OCI-LY1 (cell line): ENCODE measurements at regions not wholly inside any gene's neighbourhood (a gene's known extent, or its start where the extent isn't known, plus 50 kb on each side); places are given as distances from the start of the nearest gene placed in this dataset.
"Not testable (repeated sequence)": the region's sequence is repeated elsewhere in the genome, so short reads cannot be mapped to it uniquely, and the experiment has no call there.

Experiments used
- H2AFZ ChIP-seq: fragments of 200-600 bp; sonication (generic), shearing (Covaris generic); 2 replicates; pipeline ENCODE4 v1.6.0; 2014; ENCODE audit warnings: antibody characterized with exemption, mild to moderate bottlenecking, low read length
- H3F3A ChIP-seq: fragments of 200-600 bp; sonication (generic), shearing (Covaris generic); 2 replicates; pipeline ENCODE4 v1.6.0; 2014; ENCODE audit warnings: mild to moderate bottlenecking, antibody characterized with exemption, low read length, moderate library complexity; ENCODE audit not compliant: insufficient read depth
- H3K27ac ChIP-seq: fragments of 200-600 bp; sonication (generic); 2 replicates; pipeline ENCODE4 v1.5.1; 2014; ENCODE audit warnings: low read length, mixed run types, mild to moderate bottlenecking, low read depth; ENCODE audit not compliant: poor library complexity, severe bottlenecking
- H3K27me3 ChIP-seq: fragments of 200-600 bp; sonication (generic); 2 replicates; pipeline ENCODE4 v1.6.0; 2014; ENCODE audit warnings: antibody characterized with exemption, mild to moderate bottlenecking, low read length, moderate library complexity; ENCODE audit not compliant: insufficient read depth
- H3K36me3 ChIP-seq: fragments of 200-600 bp; sonication (generic); 2 replicates; pipeline ENCODE4 v1.6.1; 2014; ENCODE audit warnings: mild to moderate bottlenecking, antibody characterized with exemption, low read length, moderate library complexity, mixed read lengths; ENCODE audit not compliant: insufficient read depth
- H3K4me1 ChIP-seq: fragments of 200-600 bp; sonication (generic); 2 replicates; pipeline ENCODE4 v1.5.1; 2014; ENCODE audit warnings: mild to moderate bottlenecking, low read length, moderate library complexity; ENCODE audit not compliant: insufficient read depth, severe bottlenecking
- H3K4me2 ChIP-seq: fragments of 200-600 bp; sonication (generic), shearing (Covaris generic); 2 replicates; pipeline ENCODE4 v1.6.1; 2014; ENCODE audit warnings: low read length
- H3K4me3 ChIP-seq: fragments of 200-600 bp; sonication (generic); 2 replicates; pipeline ENCODE4 v1.5.1; 2014; ENCODE audit warnings: low read length, low read depth, mild to moderate bottlenecking, mixed read lengths; ENCODE audit not compliant: poor library complexity, severe bottlenecking
- H3K79me2 ChIP-seq: fragments of 200-600 bp; shearing (Covaris generic); 2 replicates; pipeline ENCODE4 v1.6.1; 2016; ENCODE audit warnings: mixed run types, low read length, mixed read lengths; ENCODE audit not compliant: insufficient read depth
- H3K9ac ChIP-seq: fragments of 200-600 bp; sonication (generic), shearing (Covaris generic); 2 replicates; pipeline ENCODE4 v1.6.1; 2014; ENCODE audit warnings: mild to moderate bottlenecking, low read length, mixed read lengths
- H3K9me2 ChIP-seq: fragments of 200-600 bp; sonication (generic), shearing (Covaris generic); 2 replicates; pipeline ENCODE4 v1.6.1; 2014; ENCODE audit warnings: low read depth, mild to moderate bottlenecking, low read length, mixed read lengths
- H3K9me3 ChIP-seq: fragments of 200-600 bp; shearing (Covaris generic); 2 replicates; pipeline ENCODE4 v1.6.1; 2014; ENCODE audit warnings: low read length, mixed read lengths
- H4K20me1 ChIP-seq: fragments of 200-600 bp; sonication (generic), shearing (Covaris generic); 2 replicates; pipeline ENCODE4 v1.6.0; 2016; ENCODE audit warnings: mild to moderate bottlenecking, low read length; ENCODE audit not compliant: insufficient read depth
- EZH2 ChIP-seq: fragments of 200-600 bp; sonication (generic), shearing (Covaris generic); IDR thresholded peaks from 2 replicates; pipeline ENCODE4 v1.8.0; 2017; ENCODE audit warnings: borderline replicate concordance, mixed run types, mild to moderate bottlenecking, antibody characterized with exemption, low read length, moderate library complexity, mixed read lengths
- TF ChIP-seq, protein P1 (sequence below): fragments of 200-600 bp; sonication (generic), shearing (Covaris generic); IDR thresholded peaks from 2 replicates; pipeline ENCODE4 v1.5.1; 2017; ENCODE audit warnings: mild to moderate bottlenecking, antibody characterized with exemption, low read length, moderate library complexity, mixed read lengths

- Histone ChIP-seq H3K4me2 (no peak overlapping the region), H2AFZ (no peak overlapping the region), H3K9me3 (no peaks in the 10 kb centered on the region), H3F3A (no peaks in the 10 kb centered on the region), H4K20me1 (no peaks in the 10 kb centered on the region), H3K9me2 (no peaks in the 10 kb centered on the region), H3K27ac (no peak overlapping the region), H3K4me1 (no peaks in the 10 kb centered on the region), H3K4me3 (no peak overlapping the region), H3K36me3 (no peaks in the 10 kb centered on the region), H3K27me3 (no peaks in the 10 kb centered on the region), H3K79me2 (no peaks in the 10 kb centered on the region), H3K9ac (no peak overlapping the region)
- TF ChIP-seq, protein P1, sequence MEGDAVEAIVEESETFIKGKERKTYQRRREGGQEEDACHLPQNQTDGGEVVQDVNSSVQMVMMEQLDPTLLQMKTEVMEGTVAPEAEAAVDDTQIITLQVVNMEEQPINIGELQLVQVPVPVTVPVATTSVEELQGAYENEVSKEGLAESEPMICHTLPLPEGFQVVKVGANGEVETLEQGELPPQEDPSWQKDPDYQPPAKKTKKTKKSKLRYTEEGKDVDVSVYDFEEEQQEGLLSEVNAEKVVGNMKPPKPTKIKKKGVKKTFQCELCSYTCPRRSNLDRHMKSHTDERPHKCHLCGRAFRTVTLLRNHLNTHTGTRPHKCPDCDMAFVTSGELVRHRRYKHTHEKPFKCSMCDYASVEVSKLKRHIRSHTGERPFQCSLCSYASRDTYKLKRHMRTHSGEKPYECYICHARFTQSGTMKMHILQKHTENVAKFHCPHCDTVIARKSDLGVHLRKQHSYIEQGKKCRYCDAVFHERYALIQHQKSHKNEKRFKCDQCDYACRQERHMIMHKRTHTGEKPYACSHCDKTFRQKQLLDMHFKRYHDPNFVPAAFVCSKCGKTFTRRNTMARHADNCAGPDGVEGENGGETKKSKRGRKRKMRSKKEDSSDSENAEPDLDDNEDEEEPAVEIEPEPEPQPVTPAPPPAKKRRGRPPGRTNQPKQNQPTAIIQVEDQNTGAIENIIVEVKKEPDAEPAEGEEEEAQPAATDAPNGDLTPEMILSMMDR = no peak
- TF ChIP-seq EZH2 = no peak
These were observed 545.8 kb upstream of the CDH10 start for GRCh38 chr5:25190521-25191000.

DNA sequence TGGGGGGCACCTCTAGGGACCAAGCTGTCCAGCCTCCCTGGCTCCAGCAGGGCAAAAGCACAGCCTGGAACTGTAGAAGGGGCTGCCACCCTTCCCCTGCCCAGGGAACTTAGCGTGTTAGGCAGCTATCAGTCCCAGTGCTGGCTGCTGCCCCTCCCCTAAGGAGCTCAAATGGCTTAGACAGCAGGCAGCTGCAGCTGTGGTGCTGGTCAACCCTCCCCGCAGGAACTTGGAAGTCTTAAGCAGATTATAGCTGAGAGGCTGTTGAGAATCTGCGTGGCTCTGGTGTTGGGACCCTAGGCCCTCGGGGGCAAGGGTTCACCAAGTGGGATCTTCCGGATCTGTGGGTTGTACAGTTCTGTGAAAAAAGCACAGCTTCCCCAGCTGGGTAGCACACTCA lies 536.5 kb upstream of the CDH10 start:
- H3F3A ChIP-seq = no peaks in the 10 kb centered on the region
- no peaks in the 10 kb centered on the region for H4K20me1 ChIP-seq
- TF ChIP-seq, protein P1 = no peak
- TF ChIP-seq EZH2 = no peak
- no peak overlapping the region for H2AFZ ChIP-seq
- H3K27me3 ChIP-seq = no peaks in the 10 kb centered on the region
- H3K79me2 ChIP-seq = no peaks in the 10 kb centered on the region
- no peak overlapping the region for H3K4me3 ChIP-seq
- no peaks in the 10 kb centered on the region for H3K9me2 ChIP-seq
- no peaks in the 10 kb centered on the region for H3K4me1 ChIP-seq
- no peak overlapping the region for H3K4me2 ChIP-seq
- no peak overlapping the region for H3K27ac ChIP-seq
- no peaks in the 10 kb centered on the region for H3K36me3 ChIP-seq
- no peaks in the 10 kb centered on the region for H3K9me3 ChIP-seq
- no peak overlapping the region for H3K9ac ChIP-seq

DNA sequence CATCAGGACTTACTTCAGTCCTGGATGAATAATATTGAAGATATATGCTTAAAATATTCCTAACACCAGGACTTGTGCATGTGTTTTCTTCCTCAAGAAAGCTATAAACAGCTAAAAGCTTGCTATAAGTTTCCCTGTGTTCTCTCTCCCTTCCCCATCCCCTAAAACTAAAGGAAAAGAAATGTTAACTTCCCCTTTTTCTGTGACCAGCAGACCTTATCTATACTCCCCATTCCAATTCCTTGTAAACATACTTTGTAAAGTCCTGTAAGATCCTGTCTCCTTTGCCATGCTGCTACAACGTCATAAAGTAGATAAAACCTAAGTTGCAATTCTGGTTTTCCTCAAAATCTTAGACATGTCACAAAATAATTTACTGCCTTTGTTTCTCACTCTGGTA lies 517.8 kb upstream of the CDH10 start:
- not testable (repeated sequence) for H3K9ac ChIP-seq

GRCh38 chr5:25160891-25161290 lies 516.1 kb upstream of the CDH10 start:
- no peaks in the 10 kb centered on the region for H4K20me1 ChIP-seq
- H3K9me3 ChIP-seq = no peaks in the 10 kb centered on the region
- no peaks in the 10 kb centered on the region for H3K4me1 ChIP-seq
- no peak overlapping the region for H3K4me2 ChIP-seq
- H3K27me3 ChIP-seq = no peaks in the 10 kb centered on the region
- no peak overlapping the region for H3K4me3 ChIP-seq
- no peak overlapping the region for H2AFZ ChIP-seq
- H3F3A ChIP-seq = no peaks in the 10 kb centered on the region
- H3K9ac ChIP-seq = no peak overlapping the region
- no peak overlapping the region for H3K27ac ChIP-seq
- H3K36me3 ChIP-seq = no peaks in the 10 kb centered on the region
- no peaks in the 10 kb centered on the region for H3K79me2 ChIP-seq
- no peaks in the 10 kb centered on the region for H3K9me2 ChIP-seq
- TF ChIP-seq, protein P1 = no peak

More for the DNA sequence above, 517.8 kb upstream of the CDH10 start:
- H3K4me3 ChIP-seq, H3K4me1 ChIP-seq, H3K27ac ChIP-seq, H3K9me2 ChIP-seq, H4K20me1 ChIP-seq, H3F3A ChIP-seq, H3K9me3 ChIP-seq, H2AFZ ChIP-seq, H3K4me2 ChIP-seq, H3K79me2 ChIP-seq, H3K36me3 ChIP-seq, H3K27me3 ChIP-seq: not testable (repeated sequence)
